Thyroid gland (tissue), 4 donors: ENCODE measurements at regions not wholly inside any gene's neighbourhood (a gene's known extent, or its start where the extent isn't known, plus 50 kb on each side); places are given as distances from the start of the nearest gene placed in this dataset.

Experiments used
- POLR2A ChIP-seq, 2 donors: fragments of 450-650 bp; IDR thresholded peaks; one replicate each; pipeline ENCODE4 v1.6.1; 2017; ENCODE audit warnings: antibody characterized with exemption in 2 of 2, mild to moderate bottlenecking in 2 of 2, moderate library complexity in 1 of 2
- TF ChIP-seq, protein P1 (sequence below), 6 experiments: fragments of 200-600 bp in 3 of 6; fragments of 450-650 bp in 3 of 6; sonication (generic) in 3 of 6; IDR thresholded peaks; one replicate each; pipeline ENCODE4 v1.5.1; 2016 to 2019; ENCODE audit warnings: antibody characterized with exemption in 6 of 6, mild to moderate bottlenecking in 2 of 6, inconsistent platforms in 1 of 6, moderate library complexity in 1 of 6

GRCh38 chr5:8227112-8227511, 358.2 kb downstream of the MTRR start:
- TF ChIP-seq, protein P1, sequence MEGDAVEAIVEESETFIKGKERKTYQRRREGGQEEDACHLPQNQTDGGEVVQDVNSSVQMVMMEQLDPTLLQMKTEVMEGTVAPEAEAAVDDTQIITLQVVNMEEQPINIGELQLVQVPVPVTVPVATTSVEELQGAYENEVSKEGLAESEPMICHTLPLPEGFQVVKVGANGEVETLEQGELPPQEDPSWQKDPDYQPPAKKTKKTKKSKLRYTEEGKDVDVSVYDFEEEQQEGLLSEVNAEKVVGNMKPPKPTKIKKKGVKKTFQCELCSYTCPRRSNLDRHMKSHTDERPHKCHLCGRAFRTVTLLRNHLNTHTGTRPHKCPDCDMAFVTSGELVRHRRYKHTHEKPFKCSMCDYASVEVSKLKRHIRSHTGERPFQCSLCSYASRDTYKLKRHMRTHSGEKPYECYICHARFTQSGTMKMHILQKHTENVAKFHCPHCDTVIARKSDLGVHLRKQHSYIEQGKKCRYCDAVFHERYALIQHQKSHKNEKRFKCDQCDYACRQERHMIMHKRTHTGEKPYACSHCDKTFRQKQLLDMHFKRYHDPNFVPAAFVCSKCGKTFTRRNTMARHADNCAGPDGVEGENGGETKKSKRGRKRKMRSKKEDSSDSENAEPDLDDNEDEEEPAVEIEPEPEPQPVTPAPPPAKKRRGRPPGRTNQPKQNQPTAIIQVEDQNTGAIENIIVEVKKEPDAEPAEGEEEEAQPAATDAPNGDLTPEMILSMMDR (IDR thresholded peaks at IDR 0.05) = no peak
- no peak for TF ChIP-seq POLR2A (IDR thresholded peaks at IDR 0.05)
